ENCODE measurements at regions not wholly inside any gene's neighbourhood (a gene's known extent, or its start where the extent isn't known, plus 50 kb on each side); places are given as distances from the start of the nearest gene placed in this dataset.

DNA sequence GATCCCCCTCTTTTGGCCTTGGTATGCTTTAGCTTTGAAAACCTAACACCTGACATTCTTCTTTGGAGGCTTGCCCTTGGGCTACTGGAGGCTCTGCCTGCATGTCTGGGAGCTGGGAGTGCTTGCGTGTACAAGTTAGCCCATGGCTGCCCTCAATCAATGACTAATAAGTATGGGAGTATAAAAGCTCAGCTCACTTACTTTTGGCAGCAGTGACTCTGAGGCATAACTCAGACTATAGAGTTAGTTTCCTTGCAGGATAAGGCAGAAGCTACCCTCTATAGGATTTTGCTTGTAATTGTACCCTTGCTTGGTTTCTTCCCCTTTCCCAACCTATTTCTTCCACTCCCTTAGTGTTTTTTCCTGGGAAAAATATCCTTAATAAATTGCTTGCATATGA is 247.9 kb downstream of the PPP1R2C start (continued):
- no peak for TF ChIP-seq ZFP91 (CRISPR knock-in tag; IDR thresholded peaks at IDR 0.05)
- no peak for TF ChIP-seq PHB2 (IDR thresholded peaks at IDR 0.05; ENCODE audit: low read depth)
- no peak for TF ChIP-seq CREBBP (IDR thresholded peaks at IDR 0.05; ENCODE audit: low read depth, low read length)
- TF ChIP-seq, protein P1, sequence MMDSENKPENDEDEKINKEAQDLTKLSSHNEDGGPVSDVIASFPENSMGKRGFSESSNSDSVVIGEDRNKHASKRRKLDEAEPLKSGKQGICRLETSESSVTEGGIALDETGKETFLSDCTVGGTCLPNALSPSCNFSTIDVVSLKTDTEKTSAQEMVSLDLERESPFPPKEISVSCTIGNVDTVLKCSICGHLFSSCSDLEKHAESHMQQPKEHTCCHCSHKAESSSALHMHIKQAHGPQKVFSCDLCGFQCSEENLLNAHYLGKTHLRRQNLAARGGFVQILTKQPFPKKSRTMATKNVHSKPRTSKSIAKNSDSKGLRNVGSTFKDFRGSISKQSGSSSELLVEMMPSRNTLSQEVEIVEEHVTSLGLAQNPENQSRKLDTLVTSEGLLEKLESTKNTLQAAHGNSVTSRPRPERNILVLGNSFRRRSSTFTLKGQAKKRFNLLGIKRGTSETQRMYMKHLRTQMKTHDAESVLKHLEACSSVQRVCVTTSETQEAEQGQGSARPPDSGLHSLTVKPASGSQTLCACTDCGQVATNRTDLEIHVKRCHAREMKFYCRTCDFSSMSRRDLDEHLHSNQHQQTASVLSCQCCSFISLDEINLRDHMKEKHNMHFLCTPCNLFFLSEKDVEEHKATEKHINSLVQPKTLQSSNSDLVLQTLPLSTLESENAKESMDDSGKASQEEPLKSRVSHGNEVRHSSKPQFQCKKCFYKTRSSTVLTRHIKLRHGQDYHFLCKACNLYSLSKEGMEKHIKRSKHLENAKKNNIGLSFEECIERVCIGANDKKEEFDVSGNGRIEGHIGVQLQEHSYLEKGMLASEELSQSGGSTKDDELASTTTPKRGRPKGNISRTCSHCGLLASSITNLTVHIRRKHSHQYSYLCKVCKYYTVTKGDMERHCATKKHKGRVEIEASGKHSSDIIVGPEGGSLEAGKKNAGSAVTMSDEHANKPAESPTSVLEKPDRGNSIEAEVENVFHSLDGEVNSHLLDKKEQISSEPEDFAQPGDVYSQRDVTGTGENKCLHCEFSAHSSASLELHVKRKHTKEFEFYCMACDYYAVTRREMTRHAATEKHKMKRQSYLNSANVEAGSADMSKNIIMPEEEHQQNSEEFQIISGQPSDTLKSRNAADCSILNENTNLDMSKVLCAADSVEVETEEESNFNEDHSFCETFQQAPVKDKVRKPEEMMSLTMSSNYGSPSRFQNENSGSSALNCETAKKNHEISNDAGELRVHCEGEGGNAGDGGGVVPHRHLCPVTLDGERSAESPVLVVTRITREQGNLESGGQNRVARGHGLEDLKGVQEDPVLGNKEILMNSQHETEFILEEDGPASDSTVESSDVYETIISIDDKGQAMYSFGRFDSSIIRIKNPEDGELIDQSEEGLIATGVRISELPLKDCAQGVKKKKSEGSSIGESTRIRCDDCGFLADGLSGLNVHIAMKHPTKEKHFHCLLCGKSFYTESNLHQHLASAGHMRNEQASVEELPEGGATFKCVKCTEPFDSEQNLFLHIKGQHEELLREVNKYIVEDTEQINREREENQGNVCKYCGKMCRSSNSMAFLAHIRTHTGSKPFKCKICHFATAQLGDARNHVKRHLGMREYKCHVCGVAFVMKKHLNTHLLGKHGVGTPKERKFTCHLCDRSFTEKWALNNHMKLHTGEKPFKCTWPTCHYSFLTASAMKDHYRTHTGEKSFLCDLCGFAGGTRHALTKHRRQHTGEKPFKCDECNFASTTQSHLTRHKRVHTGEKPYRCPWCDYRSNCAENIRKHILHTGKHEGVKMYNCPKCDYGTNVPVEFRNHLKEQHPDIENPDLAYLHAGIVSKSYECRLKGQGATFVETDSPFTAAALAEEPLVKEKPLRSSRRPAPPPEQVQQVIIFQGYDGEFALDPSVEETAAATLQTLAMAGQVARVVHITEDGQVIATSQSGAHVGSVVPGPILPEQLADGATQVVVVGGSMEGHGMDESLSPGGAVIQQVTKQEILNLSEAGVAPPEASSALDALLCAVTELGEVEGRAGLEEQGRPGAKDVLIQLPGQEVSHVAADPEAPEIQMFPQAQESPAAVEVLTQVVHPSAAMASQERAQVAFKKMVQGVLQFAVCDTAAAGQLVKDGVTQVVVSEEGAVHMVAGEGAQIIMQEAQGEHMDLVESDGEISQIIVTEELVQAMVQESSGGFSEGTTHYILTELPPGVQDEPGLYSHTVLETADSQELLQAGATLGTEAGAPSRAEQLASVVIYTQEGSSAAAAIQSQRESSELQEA (IDR thresholded peaks at IDR 0.05; ENCODE audit: low read depth): no peak
- no peak for TF ChIP-seq SRSF1 (IDR thresholded peaks at IDR 0.05; ENCODE audit: low read depth, low read length)
